Sigmoid colon (tissue), 4 donors: ENCODE measurements at regions not wholly inside any gene's neighbourhood (a gene's known extent, or its start where the extent isn't known, plus 50 kb on each side); places are given as distances from the start of the nearest gene placed in this dataset.

Experiments
- CTCF ChIP-seq, 4 experiments: fragments of 450-650 bp in 3 of 4; fragments of 200-600 bp in 1 of 4; IDR thresholded peaks; one replicate each; pipeline ENCODE4 v1.5.1; 2016 to 2019; ENCODE audit warnings: antibody characterized with exemption in 4 of 4, mild to moderate bottlenecking in 3 of 4, moderate library complexity in 2 of 4
- EP300 ChIP-seq, 4 donors: sonication (generic); formaldehyde crosslinking; IDR thresholded peaks; one replicate each; pipeline ENCODE4 v1.6.1; 2017; ENCODE audit warnings: antibody characterized with exemption in 4 of 4

- TF ChIP-seq CTCF (IDR thresholded peaks at IDR 0.05) (no peak), EP300 (IDR thresholded peaks at IDR 0.05) (no peak)
Measured at GRCh38 chr13:65342541-65343337, 1887.4 kb downstream of the PCDH9 start.
